ENCODE measurements at regions not wholly inside any gene's neighbourhood (a gene's known extent, or its start where the extent isn't known, plus 50 kb on each side); places are given as distances from the start of the nearest gene placed in this dataset.

- 67 to 100% (median 93%) methylated on average over 1 of the region's 1 CpG for WGBS, 5 donors
- TF ChIP-seq POLR2A (IDR thresholded peaks at IDR 0.05), result no peak
- no peak for TF ChIP-seq CTCF (IDR thresholded peaks at IDR 0.05 in 8 of 11, conservative IDR thresholded peaks at IDR 0.05 in 3 of 11)
- Histone ChIP-seq H3K4me3 (no peak overlapping the region), H3K4me1 (no peaks in the 10 kb centered on the region), H3K9me3 (peaks cover 0 to 23% (median 17%) of the 10 kb centered on the region in 8 donors), H3K27ac (no peak overlapping the region), H3K27me3 (replicated peaks in 1 of 7) (no peaks in the 10 kb centered on the region), H3K36me3 (no peaks in the 10 kb centered on the region)
- intact Hi-C loops (cut with DNase I; ENCODE audit: low total_unique reads), result no loop called here
- no peak for DNase-seq
Observed at GRCh38 chr20:24894967-24895366, 54.1 kb upstream of the CST7 start.

- Histone ChIP-seq H3K27me3 (replicated peaks in 1 of 7) (no peaks in the 10 kb centered on the region), H3K27ac (no peak overlapping the region), H3K4me3 (no peak overlapping the region), H3K9me3 (peaks cover 0 to 28% (median 22%) of the 10 kb centered on the region in 8 donors), H3K36me3 (no peaks in the 10 kb centered on the region), H3K4me1 (no peaks in the 10 kb centered on the region)
- WGBS, 5 donors, result 34 to 60% (median 58%) methylated on average over 7 of the region's 7 CpGs
- DNase-seq, result no peak
- TF ChIP-seq CTCF (IDR thresholded peaks at IDR 0.05 in 8 of 11, conservative IDR thresholded peaks at IDR 0.05 in 3 of 11), result no peak
- TF ChIP-seq POLR2A (IDR thresholded peaks at IDR 0.05), result no peak
- no peak for TF ChIP-seq POLR2AphosphoS5 (IDR thresholded peaks at IDR 0.05)
- intact Hi-C loops (cut with DNase I; ENCODE audit: low total_unique reads), result no loop called here
Observed at GRCh38 chr20:24895431-24895830, 53.6 kb upstream of the CST7 start.

- no peak overlapping the region for H3K4me3 ChIP-seq
- DNase-seq, result no peak
- H3K36me3 ChIP-seq, result no peaks in the 10 kb centered on the region
- intact Hi-C loops (cut with DNase I; ENCODE audit: low total_unique reads), result no loop called here
- no peak for TF ChIP-seq CTCF (IDR thresholded peaks at IDR 0.05 in 8 of 11, conservative IDR thresholded peaks at IDR 0.05 in 3 of 11)
- no peak for TF ChIP-seq POLR2AphosphoS5 (IDR thresholded peaks at IDR 0.05)
- no peak for TF ChIP-seq POLR2A (IDR thresholded peaks at IDR 0.05)
- no peaks in the 10 kb centered on the region for H3K4me1 ChIP-seq
- H3K27ac ChIP-seq, result no peak overlapping the region
- peaks cover 0 to 31% (median 25%) of the 10 kb centered on the region in 8 donors for H3K9me3 ChIP-seq
- H3K27me3 ChIP-seq (replicated peaks in 1 of 7), result no peaks in the 10 kb centered on the region
- WGBS, 5 donors, result 85 to 96% (median 91%) methylated on average over 10 of the region's 10 CpGs
Observed at GRCh38 chr20:24895898-24896658, 53.0 kb upstream of the CST7 start.

- WGBS, 5 donors, result 74 to 79% (median 77%) methylated on average over 5 of the region's 5 CpGs
- peaks cover 0 to 31% (median 25%) of the 10 kb centered on the region in 8 donors for H3K9me3 ChIP-seq
- intact Hi-C loops (cut with DNase I; ENCODE audit: low total_unique reads), result no loop called here
- DNase-seq, result no peak
- H3K27ac ChIP-seq, result no peak overlapping the region
- H3K4me1 ChIP-seq, result no peaks in the 10 kb centered on the region
- no peaks in the 10 kb centered on the region for H3K36me3 ChIP-seq
- H3K4me3 ChIP-seq, result no peak overlapping the region
- no peaks in the 10 kb centered on the region for H3K27me3 ChIP-seq (replicated peaks in 1 of 7)
- TF ChIP-seq POLR2AphosphoS5 (IDR thresholded peaks at IDR 0.05), result no peak
- no peak for TF ChIP-seq POLR2A (IDR thresholded peaks at IDR 0.05)
Observed at GRCh38 chr20:24896984-24897383, 52.1 kb upstream of the CST7 start.
